LNCaP clone FGC (cell line): ENCODE measurements at regions not wholly inside any gene's neighbourhood (a gene's known extent, or its start where the extent isn't known, plus 50 kb on each side); places are given as distances from the start of the nearest gene placed in this dataset.

Experiments used
- DNase-seq: peaks from one replicate; pipeline ENCODE4 v3.0.0-alpha.2; 2011; ENCODE audit warnings: low read depth
- H3K4me3 ChIP-seq: 2 replicates; pipeline ENCODE4 v1.5.1; 2011; ENCODE audit warnings: mild to moderate bottlenecking, low read depth, low read length, control low read depth
- TF ChIP-seq, protein P1 (sequence below): IDR thresholded peaks from 2 replicates; pipeline ENCODE4 v1.5.1; 2012; ENCODE audit warnings: mild to moderate bottlenecking; ENCODE audit not compliant: control insufficient read depth, insufficient read depth; ENCODE audit errors: extremely low read depth

- TF ChIP-seq, protein P1, sequence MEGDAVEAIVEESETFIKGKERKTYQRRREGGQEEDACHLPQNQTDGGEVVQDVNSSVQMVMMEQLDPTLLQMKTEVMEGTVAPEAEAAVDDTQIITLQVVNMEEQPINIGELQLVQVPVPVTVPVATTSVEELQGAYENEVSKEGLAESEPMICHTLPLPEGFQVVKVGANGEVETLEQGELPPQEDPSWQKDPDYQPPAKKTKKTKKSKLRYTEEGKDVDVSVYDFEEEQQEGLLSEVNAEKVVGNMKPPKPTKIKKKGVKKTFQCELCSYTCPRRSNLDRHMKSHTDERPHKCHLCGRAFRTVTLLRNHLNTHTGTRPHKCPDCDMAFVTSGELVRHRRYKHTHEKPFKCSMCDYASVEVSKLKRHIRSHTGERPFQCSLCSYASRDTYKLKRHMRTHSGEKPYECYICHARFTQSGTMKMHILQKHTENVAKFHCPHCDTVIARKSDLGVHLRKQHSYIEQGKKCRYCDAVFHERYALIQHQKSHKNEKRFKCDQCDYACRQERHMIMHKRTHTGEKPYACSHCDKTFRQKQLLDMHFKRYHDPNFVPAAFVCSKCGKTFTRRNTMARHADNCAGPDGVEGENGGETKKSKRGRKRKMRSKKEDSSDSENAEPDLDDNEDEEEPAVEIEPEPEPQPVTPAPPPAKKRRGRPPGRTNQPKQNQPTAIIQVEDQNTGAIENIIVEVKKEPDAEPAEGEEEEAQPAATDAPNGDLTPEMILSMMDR, result no peak
- no peak for DNase-seq
- H3K4me3 ChIP-seq, result no peak overlapping the region
These were observed 72.8 kb upstream of the MC4R start for GRCh38 chr18:60445341-60445740.

- TF ChIP-seq, protein P1, result no peak
- H3K4me3 ChIP-seq, result no peak overlapping the region
- DNase-seq, result no peak
These were observed 74.2 kb upstream of the MC4R start for GRCh38 chr18:60446821-60447220.

GRCh38 chr18:60448487-60449267 is 76.1 kb upstream of the MC4R start:
- no peak for DNase-seq
- TF ChIP-seq, protein P1, result no peak
- H3K4me3 ChIP-seq, result no peak overlapping the region

- TF ChIP-seq, protein P1, result no peak
- no peak for DNase-seq
- H3K4me3 ChIP-seq, result no peak overlapping the region
These were observed 79.8 kb upstream of the MC4R start for GRCh38 chr18:60452421-60452820.

GRCh38 chr18:60466677-60467076 is 94.1 kb upstream of the MC4R start:
- TF ChIP-seq, protein P1, result no peak
- DNase-seq, result no peak
- no peak overlapping the region for H3K4me3 ChIP-seq

DNA sequence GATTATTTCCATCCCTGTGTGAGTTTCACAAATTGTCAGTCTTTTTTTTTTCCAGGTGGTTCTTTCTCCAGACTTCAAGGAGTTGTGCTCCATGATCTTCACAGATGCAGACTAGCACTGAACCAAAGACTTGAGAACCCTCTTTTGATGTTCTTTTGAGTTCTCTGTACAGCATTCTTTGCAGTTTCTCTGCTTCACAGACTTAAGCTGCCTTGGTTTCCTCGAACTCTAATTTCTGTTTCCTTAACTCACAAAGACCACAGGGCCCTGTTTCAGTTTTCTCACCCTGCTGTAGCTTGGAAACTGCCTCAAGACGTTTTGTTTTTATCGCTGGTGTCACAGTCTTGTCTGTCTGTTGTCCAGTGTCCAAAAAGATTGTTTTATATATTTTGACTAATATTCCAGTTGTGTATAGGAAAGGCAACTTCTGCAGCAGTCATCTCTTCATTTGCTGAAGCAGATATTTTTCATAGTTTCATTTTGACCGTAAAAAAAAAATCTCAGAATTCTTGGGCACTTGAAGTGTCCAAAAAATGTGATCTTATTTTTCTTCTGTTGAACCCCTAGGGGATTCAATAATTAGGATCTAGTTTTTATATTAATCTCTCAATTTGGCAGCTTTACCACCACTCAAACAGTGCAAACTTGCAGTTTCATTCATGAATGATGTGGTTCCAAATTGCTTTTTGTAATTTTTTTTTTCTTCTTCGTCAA is 97.0 kb upstream of the MC4R start:
- no peak for DNase-seq
- TF ChIP-seq, protein P1, result no peak
- no peak overlapping the region for H3K4me3 ChIP-seq
